ACC112 (cell line): ENCODE measurements at regions not wholly inside any gene's neighbourhood (a gene's known extent, or its start where the extent isn't known, plus 50 kb on each side); places are given as distances from the start of the nearest gene placed in this dataset.

Experiments used
- H2AFZ ChIP-seq: fragments of 200-600 bp; sonication (generic); one replicate; pipeline ENCODE4 v1.6.0; 2017; ENCODE audit warnings: antibody characterized with exemption, low read length; ENCODE audit not compliant: unreplicated experiment
- H3K27ac ChIP-seq: fragments of 200-600 bp; sonication (generic); 2 replicates; pipeline ENCODE4 v1.5.1; 2014; ENCODE audit warnings: low read depth, mild to moderate bottlenecking, antibody characterized with exemption, low read length, moderate library complexity
- H3K27me3 ChIP-seq: fragments of 200-600 bp; sonication (generic); 2 replicates; pipeline ENCODE4 v1.6.1; 2014; ENCODE audit warnings: mild to moderate bottlenecking, antibody characterized with exemption, low read length, moderate library complexity, mixed read lengths; ENCODE audit not compliant: insufficient read depth
- H3K36me3 ChIP-seq: fragments of 200-600 bp; sonication (generic); 2 replicates; pipeline ENCODE4 v1.6.1; 2016; ENCODE audit warnings: mild to moderate bottlenecking, antibody characterized with exemption, low read length, moderate library complexity, mixed read lengths; ENCODE audit not compliant: insufficient read depth
- H3K4me1 ChIP-seq: fragments of 200-600 bp; sonication (generic); one replicate; pipeline ENCODE4 v1.6.1; 2016; ENCODE audit warnings: low read length, mixed read lengths; ENCODE audit not compliant: insufficient read depth, unreplicated experiment, control insufficient read depth
- H3K4me3 ChIP-seq: fragments of 200-600 bp; sonication (generic); 2 replicates; pipeline ENCODE4 v1.5.1; 2014; ENCODE audit warnings: mild to moderate bottlenecking, low read depth, low read length
- H3K79me2 ChIP-seq: fragments of 200-600 bp; sonication (generic); one replicate; pipeline ENCODE4 v1.6.0; 2016; ENCODE audit warnings: low read length; ENCODE audit not compliant: control insufficient read depth, unreplicated experiment, insufficient read depth

- Histone ChIP-seq H3K27ac (no peak overlapping the region), H3K27me3 (no peaks in the 10 kb centered on the region), H3K4me1 (no peaks in the 10 kb centered on the region), H3K36me3 (no peaks in the 10 kb centered on the region), H2AFZ (no peak overlapping the region), H3K79me2 (no peaks in the 10 kb centered on the region), H3K4me3 (no peak overlapping the region)
Observed at GRCh38 chr1:13967707-13968106, 267.7 kb downstream of the PRDM2 start.

DNA sequence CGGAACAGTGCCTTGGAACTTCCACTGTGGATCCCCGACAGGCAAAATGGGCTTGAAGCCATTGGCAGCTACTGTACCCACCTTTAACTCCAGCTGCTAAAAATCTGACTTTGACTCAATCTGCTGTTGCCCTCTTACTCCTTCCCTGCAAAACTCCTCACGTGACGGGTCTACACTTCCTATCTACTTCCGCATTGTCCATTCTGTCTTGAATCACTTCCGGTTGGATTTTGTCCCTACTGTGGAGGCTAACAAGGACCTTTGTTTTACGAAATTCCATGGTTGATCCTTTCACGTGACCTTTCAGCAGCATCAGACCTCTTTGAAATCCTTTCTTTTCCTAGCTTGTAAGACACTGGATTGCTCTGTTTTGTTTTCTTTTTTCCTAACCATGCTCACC is 268.4 kb downstream of the PRDM2 start:
- no peaks in the 10 kb centered on the region for H3K27me3 ChIP-seq
- H3K4me3 ChIP-seq = no peak overlapping the region
- no peaks in the 10 kb centered on the region for H3K4me1 ChIP-seq
- H3K36me3 ChIP-seq = no peaks in the 10 kb centered on the region
- H3K79me2 ChIP-seq = no peaks in the 10 kb centered on the region
- no peak overlapping the region for H2AFZ ChIP-seq
- H3K27ac ChIP-seq = no peak overlapping the region

DNA sequence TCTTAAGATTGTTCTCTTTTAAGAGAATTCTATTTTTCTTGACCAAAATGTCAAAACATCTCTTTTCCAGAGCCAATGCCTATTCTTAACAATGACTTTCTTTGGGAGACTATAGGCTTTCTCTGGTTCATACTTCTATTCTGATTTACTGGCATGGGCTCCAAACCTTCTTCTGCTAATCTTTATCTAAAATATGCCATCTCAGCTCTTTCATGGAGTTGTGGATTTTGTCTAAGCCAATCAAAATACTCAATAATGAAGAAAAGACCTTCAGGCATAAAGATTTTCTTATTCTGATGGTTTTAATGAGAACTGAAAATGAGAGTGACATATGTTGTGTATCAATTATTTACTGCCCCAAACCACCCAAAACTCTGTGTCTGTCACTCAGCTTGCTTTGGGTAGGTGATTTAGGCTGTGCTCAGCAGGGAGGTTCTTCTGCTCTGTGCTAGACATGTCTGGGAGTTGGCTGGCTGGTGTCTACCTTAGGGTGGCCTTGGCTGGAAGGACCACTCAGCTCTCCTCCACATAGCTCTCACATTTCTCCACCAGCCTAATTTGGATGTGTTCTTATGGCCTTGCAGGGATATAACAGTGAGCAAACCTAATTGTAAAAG is 270.8 kb downstream of the PRDM2 start:
- no peak overlapping the region for H3K27ac ChIP-seq

DNA sequence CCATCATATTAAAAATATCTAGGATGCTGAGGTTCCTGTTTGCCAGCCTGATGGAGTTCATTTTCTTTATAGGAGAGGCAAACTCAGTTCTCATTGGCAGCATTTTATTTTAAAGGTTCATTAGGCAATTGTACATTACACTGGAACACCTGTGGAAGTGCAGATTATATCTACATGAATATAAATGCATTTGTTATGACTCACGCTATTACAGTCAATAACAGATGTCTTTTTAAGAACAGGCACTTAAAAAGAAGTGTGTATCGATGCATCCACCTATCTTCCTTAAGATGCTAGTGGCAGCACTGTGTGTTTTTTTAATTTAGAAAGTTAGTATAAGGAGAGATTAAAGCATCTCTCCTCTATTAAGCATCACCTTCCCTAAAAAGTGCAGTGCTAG is 276.5 kb downstream of the PRDM2 start:
- H3K4me3 ChIP-seq = no peak overlapping the region
- H3K79me2 ChIP-seq = no peaks in the 10 kb centered on the region
- no peaks in the 10 kb centered on the region for H3K4me1 ChIP-seq
- H2AFZ ChIP-seq = no peak overlapping the region
- no peaks in the 10 kb centered on the region for H3K36me3 ChIP-seq
- no peak overlapping the region for H3K27ac ChIP-seq
- H3K27me3 ChIP-seq = no peaks in the 10 kb centered on the region

More for the DNA sequence above, 270.8 kb downstream of the PRDM2 start:
- Histone ChIP-seq H2AFZ (no peak overlapping the region), H3K4me1 (no peaks in the 10 kb centered on the region), H3K4me3 (no peak overlapping the region), H3K36me3 (no peaks in the 10 kb centered on the region), H3K27me3 (no peaks in the 10 kb centered on the region), H3K79me2 (no peaks in the 10 kb centered on the region)

DNA sequence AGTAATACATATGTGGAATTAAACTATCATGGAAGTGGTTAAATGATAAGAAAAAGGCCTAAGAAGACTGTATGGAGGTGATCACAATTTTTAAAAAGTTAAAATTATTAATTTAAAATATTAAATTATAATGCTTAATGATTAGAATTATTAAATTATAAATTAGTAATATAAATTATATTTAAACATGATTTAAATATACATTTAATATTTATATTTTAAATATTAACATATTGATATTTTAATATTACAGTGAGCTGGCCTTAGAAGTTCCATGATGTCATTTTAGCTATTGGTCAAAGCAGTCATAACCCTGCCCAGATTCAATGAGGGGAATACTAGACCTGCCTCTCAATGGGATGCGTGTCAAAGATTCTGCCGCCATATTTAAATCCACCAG is 281.2 kb downstream of the PRDM2 start:
- no peaks in the 10 kb centered on the region for H3K79me2 ChIP-seq
- no peaks in the 10 kb centered on the region for H3K36me3 ChIP-seq
- no peaks in the 10 kb centered on the region for H3K27me3 ChIP-seq
- H3K4me3 ChIP-seq = no peak overlapping the region
- no peaks in the 10 kb centered on the region for H3K4me1 ChIP-seq
- H3K27ac ChIP-seq = no peak overlapping the region
- H2AFZ ChIP-seq = no peak overlapping the region

GRCh38 chr1:13983393-13983792 is 283.4 kb downstream of the PRDM2 start:
- H2AFZ ChIP-seq = no peak overlapping the region
- H3K79me2 ChIP-seq = no peaks in the 10 kb centered on the region
- H3K27me3 ChIP-seq = no peaks in the 10 kb centered on the region
- H3K27ac ChIP-seq = no peak overlapping the region
- H3K4me3 ChIP-seq = no peak overlapping the region
- H3K4me1 ChIP-seq = no peaks in the 10 kb centered on the region
- no peaks in the 10 kb centered on the region for H3K36me3 ChIP-seq

DNA sequence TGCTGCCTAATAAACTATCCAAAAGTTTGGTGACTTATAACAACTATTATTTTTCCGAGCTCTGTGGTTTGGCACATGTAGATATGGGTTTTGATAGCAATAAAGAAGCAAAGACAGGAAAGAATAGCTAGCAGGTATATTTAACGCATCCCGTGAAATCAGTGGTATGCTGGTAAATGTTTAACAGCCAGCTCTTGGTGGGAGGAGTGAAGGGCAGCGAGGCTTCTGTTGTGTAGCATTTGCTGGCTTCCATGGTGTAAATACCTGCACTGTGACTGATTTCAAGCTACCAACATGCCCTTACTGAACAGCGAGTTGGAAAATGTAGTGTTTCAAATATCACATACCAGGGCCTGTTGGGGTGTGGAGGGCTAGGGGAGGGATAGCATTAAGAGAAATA is 291.0 kb downstream of the PRDM2 start:
- Histone ChIP-seq H2AFZ (no peak overlapping the region), H3K79me2 (no peaks in the 10 kb centered on the region), H3K36me3 (no peaks in the 10 kb centered on the region), H3K27ac (no peak overlapping the region), H3K4me1 (no peaks in the 10 kb centered on the region), H3K4me3 (no peak overlapping the region), H3K27me3 (no peaks in the 10 kb centered on the region)

DNA sequence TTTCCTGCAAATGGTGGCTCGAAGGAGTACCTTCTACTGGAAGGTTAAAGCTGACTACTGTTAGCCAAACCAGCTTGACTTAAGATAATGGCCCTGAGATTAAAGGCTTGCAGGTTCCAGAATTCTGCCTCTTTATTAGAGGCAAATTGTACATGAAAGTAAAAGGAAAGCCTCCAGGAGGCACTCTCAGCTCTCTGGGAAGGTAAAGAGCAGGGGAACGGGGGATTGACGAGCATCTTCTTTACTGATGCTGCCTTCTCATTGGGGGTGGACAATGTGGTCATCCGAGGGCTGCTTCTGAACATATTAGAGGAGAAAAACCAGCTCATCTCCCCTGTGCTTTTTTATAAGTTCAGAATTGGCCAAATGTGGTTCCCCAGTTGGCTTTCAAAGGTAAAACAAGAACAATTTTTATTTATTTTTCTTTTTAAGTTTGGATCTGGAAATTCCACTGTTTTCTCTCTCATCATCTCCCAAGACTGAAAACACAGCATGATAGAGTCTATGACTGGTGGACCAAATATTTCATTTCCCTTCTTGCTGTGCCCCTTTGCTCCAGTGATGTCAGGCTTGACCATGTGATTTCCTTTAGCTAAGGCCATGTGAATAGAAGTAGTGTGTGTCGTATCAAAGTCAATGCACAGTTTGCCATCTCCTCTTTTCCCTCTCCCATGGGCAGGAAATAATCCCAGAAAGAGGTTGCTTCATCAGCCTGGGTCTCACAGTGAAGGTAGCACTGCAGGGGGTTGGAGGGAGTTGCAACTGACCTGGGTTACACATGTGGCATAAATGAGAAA is 292.7 kb downstream of the PRDM2 start:
- no peak overlapping the region for H2AFZ ChIP-seq
- H3K4me1 ChIP-seq = no peaks in the 10 kb centered on the region
- no peaks in the 10 kb centered on the region for H3K36me3 ChIP-seq
- H3K27ac ChIP-seq = no peak overlapping the region
- no peaks in the 10 kb centered on the region for H3K27me3 ChIP-seq
- H3K4me3 ChIP-seq = no peak overlapping the region
- no peaks in the 10 kb centered on the region for H3K79me2 ChIP-seq

DNA sequence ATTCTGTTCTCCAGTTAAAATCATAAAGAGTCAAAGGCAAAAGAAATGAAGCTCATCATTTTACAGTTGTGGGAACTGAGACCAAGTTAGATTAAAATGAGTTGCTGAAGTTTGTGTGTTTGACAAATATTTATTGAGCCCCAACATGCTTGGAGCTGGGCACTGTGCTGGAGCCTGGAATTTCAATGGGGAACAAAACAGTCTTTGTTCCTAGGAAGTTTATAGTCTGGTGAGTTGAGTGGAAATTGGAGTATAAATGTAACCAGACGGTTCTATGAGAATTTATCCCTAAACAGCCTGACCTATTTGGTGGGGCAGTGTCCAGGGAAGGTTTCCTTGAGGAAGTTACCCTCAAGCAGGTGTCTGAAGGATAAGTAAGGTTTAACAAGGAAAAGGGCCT is 294.4 kb downstream of the PRDM2 start:
- no peaks in the 10 kb centered on the region for H3K27me3 ChIP-seq
- H3K36me3 ChIP-seq = no peaks in the 10 kb centered on the region
- no peaks in the 10 kb centered on the region for H3K79me2 ChIP-seq
- no peak overlapping the region for H2AFZ ChIP-seq
- H3K4me3 ChIP-seq = no peak overlapping the region
- H3K4me1 ChIP-seq = no peaks in the 10 kb centered on the region
- no peak overlapping the region for H3K27ac ChIP-seq

- no peaks in the 10 kb centered on the region for H3K79me2 ChIP-seq
- no peaks in the 10 kb centered on the region for H3K4me1 ChIP-seq
- no peak overlapping the region for H3K27ac ChIP-seq
- H2AFZ ChIP-seq = no peak overlapping the region
- H3K36me3 ChIP-seq = no peaks in the 10 kb centered on the region
- H3K4me3 ChIP-seq = no peak overlapping the region
- no peaks in the 10 kb centered on the region for H3K27me3 ChIP-seq
Observed at GRCh38 chr1:13996334-13996733, 296.3 kb downstream of the PRDM2 start.

DNA sequence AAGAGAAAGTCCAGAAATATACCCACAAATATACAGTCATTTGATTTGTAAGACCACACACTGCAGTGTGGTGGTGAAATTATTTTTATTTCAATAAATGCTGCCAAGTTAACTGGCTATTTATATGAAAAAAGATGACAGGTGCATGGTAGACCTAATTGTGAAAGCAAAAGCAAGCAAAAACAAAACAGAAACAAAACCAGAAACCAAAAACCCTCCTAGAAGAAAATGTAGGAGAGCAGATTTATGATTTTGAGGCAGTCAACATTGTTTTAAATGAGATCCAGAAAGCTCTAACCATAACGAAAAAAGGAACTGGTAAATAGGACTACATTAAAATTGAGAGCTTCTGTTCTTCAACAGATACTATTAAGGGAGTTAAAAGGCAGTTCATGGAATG is 303.6 kb downstream of the PRDM2 start:
- Histone ChIP-seq H3K4me3 (no peak overlapping the region), H2AFZ (no peak overlapping the region), H3K4me1 (no peaks in the 10 kb centered on the region), H3K27me3 (no peaks in the 10 kb centered on the region), H3K27ac (no peak overlapping the region), H3K79me2 (no peaks in the 10 kb centered on the region), H3K36me3 (no peaks in the 10 kb centered on the region)
